ENCODE measurements at regions not wholly inside any gene's neighbourhood (a gene's known extent, or its start where the extent isn't known, plus 50 kb on each side); places are given as distances from the start of the nearest gene placed in this dataset.

DNA sequence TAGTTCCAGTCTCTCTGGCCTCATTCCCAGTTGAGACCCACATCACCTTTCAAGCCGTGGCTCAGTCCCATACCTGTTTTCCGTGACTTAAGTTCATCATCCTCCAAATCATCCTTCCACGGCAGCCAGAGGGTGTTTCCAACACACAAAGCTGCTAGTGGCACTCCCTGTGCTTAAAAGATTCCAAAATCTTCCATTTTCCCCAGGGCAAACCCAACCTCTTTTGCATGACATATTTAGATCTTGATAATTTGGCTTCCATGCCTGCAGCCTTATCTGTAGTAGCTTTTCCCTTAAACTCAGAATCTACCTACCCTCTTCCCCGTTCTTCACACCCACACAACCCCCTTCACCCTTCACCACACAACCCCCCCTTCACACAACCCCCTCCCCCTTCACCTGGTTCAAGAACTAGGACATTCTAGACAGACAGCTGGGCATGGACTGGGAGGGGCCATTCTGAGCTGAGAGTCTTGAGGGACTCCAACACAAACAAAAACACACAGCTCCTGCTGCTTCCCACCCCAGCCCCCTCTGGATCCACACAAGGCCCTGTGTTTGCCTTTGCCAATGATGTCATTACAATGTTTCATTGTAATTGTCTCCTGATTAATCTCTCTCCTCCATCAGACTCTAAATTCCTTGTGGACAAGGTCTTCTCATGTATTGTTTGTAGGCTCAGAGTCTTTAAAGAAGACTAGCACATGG, 268.2 kb downstream of the SH3GL2 start:
- in situ Hi-C loops (cut with MboI; ENCODE audit: low sequenced_read_pairs), result no loop called here

DNA sequence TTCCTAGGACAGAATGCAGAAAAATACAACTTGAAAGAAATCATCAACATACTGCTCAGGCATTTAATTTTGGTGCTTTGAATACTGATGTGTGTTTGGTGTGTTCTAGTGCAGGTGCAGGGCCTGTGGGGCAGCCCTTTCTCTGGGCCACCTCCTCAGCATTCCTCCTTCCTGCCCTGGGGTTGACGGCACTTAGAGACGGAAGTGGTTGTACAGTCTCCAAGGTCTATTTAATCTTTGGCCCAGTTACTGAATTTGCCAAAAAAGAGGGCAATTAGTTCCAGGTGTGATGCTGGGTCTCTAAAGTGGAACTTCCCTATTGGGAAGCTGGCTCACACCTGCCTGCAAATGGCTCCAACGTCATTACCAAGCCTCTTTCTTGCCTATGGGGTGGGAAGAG, 269.0 kb downstream of the SH3GL2 start:
- in situ Hi-C loops (cut with MboI; ENCODE audit: low sequenced_read_pairs), result no loop called here

DNA sequence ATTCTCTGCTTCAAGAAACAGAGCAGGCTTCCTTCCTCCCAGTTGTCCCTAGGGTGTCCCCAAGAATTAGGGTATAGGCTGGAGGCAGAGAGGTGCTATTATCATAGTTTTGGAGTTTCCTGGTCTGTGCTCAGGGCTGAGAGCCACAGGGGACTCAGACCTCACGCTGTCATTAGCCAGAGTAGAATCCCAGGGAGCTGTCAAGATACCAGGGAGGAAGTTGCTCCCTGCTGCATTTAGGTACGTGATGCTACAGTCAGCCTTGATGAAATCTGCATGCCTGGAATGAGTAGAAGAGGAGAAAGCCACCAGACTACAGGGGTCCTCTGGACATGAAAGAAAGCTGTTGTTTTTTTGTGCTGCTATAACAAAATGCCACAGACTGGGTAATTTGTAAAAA, 273.2 kb downstream of the SH3GL2 start:
- in situ Hi-C loops (cut with MboI; ENCODE audit: low sequenced_read_pairs), result no loop called here

DNA sequence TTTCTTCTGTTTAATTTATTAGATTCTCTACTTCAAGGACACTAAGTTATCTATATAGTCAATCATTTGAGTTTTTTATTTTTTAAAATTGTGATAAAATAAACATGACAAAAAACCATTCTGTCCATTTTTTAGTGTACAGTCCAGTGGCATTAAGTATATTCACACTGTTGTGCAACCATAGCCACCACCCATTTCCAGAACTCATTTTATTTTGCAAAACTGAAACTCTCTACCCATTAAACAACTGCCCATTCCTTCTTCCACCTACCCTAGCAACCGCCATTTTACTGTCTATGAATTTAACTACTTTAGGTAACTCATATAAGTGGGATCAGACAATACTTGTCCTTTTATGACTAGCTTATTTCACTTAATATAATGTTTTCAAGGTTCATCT, 275.6 kb downstream of the SH3GL2 start:
- in situ Hi-C loops (cut with MboI; ENCODE audit: low sequenced_read_pairs), result no loop called here

DNA sequence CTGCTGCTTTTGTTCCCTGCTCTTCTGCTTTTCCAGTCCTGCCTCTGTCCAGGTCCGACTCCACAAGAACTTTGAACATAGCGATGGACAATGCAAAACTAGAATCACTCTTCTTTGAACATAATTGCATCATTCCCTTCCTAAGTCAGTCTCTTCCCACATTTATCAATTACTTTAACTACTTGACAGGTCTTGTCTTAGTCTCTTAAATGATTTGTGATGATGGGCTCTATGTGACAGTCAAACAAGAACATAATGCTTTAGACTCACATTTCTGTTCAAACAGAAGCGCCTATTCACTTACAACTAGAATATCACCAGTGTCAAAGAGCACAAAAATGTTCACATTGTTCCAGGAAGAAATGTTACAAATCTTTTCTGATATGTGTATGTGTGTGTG, 278.1 kb downstream of the SH3GL2 start:
- in situ Hi-C loops (cut with MboI; ENCODE audit: low sequenced_read_pairs), result no loop called here

DNA sequence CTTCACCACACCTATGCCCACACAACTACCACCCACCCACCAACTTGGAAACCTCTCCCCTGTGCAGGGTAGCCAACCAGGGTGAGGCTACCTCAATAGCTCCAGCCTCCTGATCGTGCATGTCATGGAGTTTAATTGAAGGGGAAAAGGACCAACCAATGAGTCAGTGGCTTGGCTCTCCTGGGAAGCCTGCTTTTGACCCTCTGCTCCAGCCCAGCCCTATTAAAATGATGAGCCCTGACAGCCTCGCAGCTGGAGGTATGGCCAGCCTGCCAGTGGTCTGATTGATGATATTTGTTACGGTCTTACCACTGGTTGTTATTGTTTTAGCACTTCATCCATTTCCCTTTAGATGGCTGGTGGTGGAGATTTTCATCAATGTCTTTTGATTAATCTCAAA, 280.4 kb downstream of the SH3GL2 start:
- in situ Hi-C loops (cut with MboI; ENCODE audit: low sequenced_read_pairs), result no loop called here

DNA sequence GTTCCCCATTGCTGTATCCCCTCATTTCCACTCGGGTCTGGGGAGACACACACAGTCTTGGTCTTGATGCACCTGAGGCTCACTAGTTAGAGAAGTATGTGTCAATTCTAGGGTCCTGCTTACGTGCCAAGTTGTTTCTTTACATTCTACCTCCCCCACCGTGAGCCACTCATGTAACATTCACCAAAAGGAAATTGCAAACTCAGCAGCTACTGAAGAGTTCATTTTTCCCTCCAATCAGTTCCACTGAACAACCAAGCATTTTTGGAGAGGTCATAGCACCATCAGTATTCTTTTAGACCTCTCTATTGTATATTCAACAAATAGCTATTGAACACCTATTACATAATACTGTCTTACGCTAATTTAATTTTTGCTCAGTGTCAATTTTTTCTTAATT, 281.1 kb downstream of the SH3GL2 start:
- in situ Hi-C loops (cut with MboI; ENCODE audit: low sequenced_read_pairs), result no loop called here

DNA sequence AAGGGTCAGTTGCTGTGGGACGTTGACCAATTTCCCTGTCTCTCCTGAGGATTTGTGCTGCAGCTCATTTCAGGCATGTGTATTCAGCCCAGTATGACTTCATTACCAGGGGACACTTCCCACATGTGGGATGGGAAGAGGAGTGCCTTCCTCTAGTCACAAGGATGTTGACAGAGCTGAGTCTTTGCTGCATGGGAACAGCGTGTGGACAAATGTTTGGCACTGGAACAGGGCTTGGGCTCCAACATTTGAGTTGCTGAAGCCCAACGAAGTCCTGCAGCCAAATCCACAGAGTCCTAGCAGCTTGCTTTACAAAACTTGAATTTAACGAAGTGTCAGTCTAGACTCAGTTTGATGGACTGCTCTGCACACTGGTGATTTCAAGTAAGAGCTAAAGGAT, 283.2 kb downstream of the SH3GL2 start:
- in situ Hi-C loops (cut with MboI; ENCODE audit: low sequenced_read_pairs), result no loop called here

DNA sequence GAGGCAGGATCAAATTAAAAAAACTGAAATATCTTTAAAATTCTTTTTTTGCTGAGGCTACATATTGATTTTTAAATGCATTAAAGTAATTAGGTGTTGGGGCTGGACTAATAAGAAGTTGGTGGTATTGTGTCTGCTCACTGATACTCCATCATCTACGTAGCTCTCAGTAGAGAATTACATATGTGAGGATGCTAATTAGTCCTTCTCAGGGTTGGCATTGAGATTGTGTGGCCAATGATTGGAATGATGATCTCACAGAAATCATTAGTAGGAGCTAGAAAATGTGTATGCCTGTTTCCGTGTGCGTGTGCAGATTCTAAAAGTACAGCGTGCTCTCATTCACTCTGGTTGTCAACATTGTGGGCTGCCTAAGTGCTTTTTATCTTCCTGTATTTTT, 283.8 kb downstream of the SH3GL2 start:
- in situ Hi-C loops (cut with MboI; ENCODE audit: low sequenced_read_pairs), result no loop called here

DNA sequence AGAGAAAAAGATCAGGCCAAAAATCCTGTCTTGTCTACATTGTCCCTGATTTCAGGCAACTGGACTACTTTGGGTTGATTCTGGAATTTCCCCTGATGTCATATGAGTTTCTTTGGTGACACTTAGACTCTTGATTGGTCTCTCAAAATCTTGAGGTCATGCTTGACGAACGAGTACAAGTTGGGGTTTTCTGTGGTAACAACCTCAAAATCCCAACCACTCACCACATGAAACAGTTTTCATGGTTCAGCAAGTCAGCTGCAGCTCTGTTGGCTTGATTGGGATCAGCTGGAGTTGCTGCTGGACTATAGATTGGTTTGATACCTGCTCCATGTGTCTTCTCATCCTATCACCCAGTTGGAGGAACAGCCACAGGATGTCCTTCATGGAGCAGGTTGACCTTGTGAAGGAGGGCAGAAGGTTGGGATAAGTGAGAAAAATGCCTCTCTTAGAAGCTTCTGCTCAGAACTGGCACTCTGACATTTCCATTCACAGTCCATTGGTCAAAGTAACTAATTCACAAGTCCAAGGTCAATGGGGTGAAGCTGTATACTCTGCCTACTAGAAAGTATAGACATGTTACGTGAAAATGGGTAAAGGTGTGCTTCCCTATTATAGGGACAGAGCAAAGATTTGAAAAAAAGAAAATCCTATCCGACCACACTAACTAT, 284.5 kb downstream of the SH3GL2 start:
- in situ Hi-C loops (cut with MboI; ENCODE audit: low sequenced_read_pairs), result no loop called here

DNA sequence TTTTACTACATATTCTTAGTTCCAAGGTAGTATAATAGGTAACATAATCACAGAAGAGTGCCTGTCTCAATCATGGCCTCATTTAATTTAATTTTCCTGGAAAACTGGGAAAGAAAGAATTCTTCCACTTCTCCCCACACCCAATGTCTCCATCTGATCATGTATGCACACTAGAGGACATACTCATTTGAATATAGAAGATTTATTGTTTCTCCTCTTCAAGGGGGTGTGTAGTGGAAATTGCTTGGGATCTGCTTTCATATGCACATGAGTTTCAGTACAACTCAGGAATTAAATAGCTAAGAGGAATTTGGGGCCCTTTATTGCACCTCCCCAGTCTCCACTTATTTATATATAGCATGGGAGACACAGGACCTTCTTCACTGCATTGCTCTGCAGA, 285.1 kb downstream of the SH3GL2 start:
- in situ Hi-C loops (cut with MboI; ENCODE audit: low sequenced_read_pairs), result no loop called here

DNA sequence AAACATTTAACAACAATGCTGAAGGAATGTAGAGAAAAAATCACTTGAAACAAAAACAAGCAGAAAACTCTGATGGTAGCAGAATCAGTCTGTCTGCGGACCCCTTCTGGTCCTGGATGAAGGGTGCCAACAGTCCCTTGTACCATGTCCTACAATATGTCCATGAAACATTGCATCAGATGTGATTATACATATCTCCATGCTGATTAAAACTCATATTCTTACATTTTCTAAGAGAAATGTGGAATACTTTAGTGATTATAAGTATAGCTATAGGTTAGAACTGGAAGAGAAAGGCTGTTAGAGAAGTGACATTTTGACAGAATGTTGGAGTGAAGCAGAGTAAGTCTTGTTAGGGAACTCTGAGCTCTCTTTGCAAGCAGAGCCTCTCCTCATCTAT, 286.1 kb downstream of the SH3GL2 start:
- in situ Hi-C loops (cut with MboI; ENCODE audit: low sequenced_read_pairs), result no loop called here

DNA sequence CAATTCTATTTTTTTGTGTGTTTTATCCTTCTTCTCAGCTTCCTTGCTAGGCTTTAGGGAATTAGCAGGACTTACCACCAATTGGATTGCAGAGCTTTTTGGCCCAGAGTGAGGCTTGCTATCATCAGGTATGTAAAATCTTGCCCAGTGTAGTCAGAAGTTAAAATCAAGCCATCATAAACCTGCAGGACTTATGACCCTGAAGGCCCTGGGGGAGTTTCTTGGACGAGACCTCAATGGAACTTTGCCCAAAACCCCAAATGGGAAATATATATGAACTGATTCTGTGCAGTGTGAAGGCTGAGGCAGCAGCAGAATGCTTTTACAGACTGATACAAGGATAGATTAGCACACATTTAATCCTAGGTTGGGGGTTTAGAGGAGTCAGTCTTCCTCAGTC, 287.0 kb downstream of the SH3GL2 start:
- in situ Hi-C loops (cut with MboI; ENCODE audit: low sequenced_read_pairs), result no loop called here

DNA sequence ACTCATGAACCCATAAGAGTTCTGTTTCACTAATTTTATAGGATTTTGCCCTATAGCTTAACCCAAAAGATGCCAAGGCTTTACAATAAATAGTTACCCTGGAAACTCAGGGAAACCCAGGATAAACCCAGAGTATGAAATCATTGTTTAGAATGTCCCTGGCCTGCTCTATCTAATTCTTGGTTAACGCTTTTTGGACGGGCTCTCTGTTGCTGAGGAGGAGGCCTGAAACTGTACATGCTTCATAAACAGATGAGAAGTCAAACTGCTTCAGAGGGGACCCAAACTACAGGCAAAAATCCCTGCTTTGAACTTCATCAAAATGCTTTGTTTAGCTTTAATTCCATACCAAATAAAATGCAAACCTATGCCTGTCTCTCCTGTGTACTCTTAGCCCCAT, 291.9 kb downstream of the SH3GL2 start:
- in situ Hi-C loops (cut with MboI; ENCODE audit: low sequenced_read_pairs), result no loop called here

DNA sequence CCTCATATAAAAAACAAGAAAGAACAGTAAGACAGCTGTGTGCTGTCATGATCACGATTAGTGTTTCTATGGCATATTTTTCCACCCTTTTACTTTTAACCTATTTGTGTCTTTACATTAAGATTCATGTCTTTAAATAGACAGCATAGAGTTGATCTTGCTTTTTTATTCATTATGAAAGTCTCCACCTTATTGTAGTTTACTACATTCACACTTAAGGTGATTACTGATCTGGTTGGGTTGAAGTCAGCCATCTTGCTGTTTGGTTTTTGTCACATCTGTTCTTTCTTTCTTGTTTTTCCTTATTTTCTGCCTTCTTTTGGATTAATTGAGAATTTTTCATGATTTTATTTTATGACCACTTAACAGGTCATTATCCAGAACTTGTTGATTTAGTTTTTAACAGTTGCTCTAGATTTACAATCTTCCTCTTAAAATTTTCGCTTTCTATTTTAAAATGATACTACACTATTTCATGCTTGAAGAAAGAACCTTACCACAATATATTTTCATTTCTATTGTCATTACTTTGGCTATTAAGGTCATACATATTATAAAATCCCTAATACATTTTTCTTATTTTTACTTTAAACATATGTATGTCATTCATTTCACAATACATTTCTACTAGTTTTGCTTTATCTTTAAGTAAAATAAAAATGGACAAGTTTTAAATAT, 292.5 kb downstream of the SH3GL2 start:
- in situ Hi-C loops (cut with MboI; ENCODE audit: low sequenced_read_pairs), result no loop called here

DNA sequence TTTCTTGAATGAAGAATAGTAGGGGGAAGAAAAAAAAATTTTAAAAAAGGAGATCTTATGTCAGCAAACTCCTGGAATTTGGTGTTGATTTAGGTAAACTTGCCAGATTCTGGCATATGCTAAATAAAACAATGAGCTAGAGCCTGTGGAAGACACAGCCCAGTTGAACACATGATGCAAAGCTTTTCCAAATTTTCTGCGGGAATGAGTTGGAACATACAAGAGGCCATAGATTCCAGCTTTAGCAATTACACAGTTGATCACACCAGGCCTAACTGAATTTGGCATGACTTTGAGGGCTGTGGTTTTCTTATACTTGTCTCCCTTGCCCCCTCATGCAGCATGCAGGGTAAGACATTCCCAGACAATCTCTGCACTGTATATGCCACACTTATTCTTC, 297.0 kb downstream of the SH3GL2 start:
- in situ Hi-C loops (cut with MboI; ENCODE audit: low sequenced_read_pairs), result no loop called here

DNA sequence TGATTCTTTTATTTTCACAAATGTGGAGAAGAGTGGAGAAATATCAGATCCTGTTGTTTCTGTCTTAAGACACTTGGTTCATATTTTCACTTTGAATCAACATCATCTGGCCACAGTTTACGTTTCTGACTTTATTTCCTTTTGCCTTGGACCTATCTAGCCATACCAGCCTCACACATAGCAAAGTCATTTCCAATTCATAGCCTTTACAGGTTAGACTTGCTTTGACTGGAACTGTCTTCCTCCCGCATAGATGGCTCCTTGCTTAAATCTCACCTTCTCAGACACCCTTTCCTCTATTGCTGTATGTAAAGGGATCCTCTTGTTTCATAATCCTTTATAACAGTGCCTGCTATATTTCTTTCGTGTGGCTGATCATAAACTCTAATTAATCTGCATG, 297.8 kb downstream of the SH3GL2 start:
- in situ Hi-C loops (cut with MboI; ENCODE audit: low sequenced_read_pairs), result no loop called here

DNA sequence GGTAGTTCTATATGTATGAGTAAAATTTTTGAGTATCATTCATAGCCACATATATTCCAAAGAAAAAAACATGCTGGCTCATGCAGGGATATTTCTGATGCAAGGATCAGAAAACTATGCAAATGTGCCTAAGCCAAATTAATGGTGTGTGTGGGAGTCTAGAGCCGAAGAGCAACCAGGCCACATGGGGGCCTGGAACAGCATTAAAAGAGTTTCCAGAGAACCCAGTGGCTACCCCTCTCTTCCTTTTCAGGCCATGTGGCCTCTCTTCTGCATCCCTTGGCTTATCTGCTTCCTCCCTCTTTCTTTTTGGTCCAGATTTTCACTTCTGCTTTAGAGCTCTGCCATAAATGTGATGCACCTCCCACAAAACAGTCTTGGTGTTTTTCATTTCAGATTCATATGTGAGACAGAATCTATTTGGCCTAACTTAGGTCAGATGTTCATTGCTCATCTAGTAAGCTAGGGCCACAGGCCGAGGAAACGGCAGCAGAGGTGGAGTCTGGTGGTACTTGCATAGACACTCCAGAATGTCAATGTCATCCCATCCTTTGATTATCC, 300.0 kb downstream of the SH3GL2 start:
- in situ Hi-C loops (cut with MboI; ENCODE audit: low sequenced_read_pairs), result no loop called here

DNA sequence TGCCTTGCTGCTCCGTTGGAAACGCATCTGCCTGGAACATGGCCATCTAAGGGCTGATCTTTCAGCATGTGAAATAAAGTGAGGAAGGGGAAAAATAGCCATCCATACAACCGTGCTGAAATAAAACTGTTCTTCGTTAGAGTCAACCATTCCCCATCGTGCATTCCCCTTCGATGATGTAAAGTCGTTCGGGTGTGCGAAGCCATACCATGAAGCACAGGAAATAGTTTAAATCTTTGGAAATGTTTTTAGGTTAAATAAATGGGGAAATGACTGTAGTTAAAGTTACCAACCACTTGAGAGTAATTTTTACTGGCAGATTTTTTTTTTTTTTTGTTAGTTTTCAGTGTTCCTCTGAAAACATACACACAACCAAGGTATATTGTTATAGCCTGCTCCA, 302.5 kb downstream of the SH3GL2 start:
- in situ Hi-C loops (cut with MboI; ENCODE audit: low sequenced_read_pairs), result no loop called here

DNA sequence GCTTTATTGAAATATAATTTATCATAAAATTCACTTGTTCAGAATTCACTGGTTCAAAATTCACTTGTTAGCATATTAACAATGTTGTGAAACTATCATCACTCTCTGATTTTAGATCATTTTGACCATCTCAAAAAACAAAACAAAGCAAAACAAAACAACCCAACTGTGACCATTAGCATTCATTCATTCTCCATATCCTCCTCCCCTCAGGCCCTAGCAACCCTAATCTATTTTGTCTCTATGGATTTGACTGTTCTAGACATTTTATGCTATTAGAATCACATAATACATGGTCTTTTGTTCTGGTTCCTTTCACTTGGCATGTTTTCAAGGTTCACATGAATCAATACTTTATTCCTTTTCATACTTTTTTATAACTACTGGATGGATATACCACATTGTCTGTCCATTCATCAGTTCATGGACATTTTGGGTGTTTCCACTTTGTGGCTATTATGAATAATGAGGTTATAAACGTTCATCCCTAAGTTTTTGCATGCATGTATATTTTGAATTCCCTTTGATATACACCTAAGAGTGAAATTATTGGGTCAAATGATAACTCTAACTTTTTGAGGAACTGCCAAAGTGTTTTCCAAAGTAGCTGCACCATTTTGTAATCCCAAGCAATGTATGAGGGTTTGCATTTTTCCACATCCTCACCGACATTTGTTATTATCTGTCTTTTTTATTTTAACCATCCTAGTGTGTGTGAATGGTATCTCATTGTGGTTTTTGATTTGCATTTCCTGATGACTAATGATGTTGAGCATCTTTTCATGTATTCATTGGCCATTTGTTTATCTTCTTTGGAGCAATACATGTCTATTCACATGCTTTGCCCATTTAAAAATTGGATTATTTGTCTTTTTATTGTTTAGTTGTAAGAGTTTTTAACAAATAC, 304.1 kb downstream of the SH3GL2 start:
- in situ Hi-C loops (cut with MboI; ENCODE audit: low sequenced_read_pairs), result no loop called here

DNA sequence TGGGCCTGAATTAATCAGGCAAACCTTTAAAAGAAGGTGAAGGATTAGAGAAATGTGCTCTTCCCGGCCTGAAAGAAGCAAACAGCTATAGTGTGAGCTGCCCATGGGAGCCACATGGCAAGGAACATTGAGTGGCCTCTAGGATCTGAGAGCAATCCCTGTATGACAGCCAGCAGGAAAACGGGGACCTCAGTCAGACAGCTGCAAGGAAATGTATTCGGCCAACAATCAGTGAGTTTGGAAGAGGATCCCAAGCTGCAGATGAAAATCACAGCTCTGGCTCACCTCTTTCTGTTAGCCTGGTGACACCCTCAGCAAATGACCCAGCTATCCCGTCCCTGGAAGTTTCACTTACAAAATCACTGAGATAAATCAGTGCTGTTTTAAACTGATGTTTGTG, 309.2 kb downstream of the SH3GL2 start:
- in situ Hi-C loops (cut with MboI; ENCODE audit: low sequenced_read_pairs), result no loop called here

Data from HL-60/S4 treated with phorbol 12-myristate 13-acetate at 8.2 ng/mL for 4 days and 3 days (cell line).